ENCODE measurements at regions not wholly inside any gene's neighbourhood (a gene's known extent, or its start where the extent isn't known, plus 50 kb on each side); places are given as distances from the start of the nearest gene placed in this dataset.

GRCh38 chr1:239276051-239276450 lies 110.3 kb upstream of the CHRM3 start:
- H3K27me3 Mint-ChIP-seq (ENCODE audit: low read depth, unreplicated experiment) = no peaks in the 10 kb centered on the region
- no peaks in the 10 kb centered on the region for H4K20me1 ChIP-seq (ENCODE audit: insufficient read depth, low read length)

GRCh38 chr1:239274242-239274830 lies 112.0 kb upstream of the CHRM3 start:
- FAIRE-seq (no peak), DNase-seq (ENCODE audit: low read depth) (peak; percentile 31)
- H3K4me3 Mint-ChIP-seq (ENCODE audit: unreplicated experiment) = no peak overlapping the region
- Histone ChIP-seq H3K4me3 (ENCODE audit: insufficient read depth, low read depth, low read length) (no peak overlapping the region), H3K4me1 (ENCODE audit: insufficient read depth, low read length) (no peaks in the 10 kb centered on the region), H2AFZ (ENCODE audit: low read depth, low read length) (no peak overlapping the region), H3K9me3 (ENCODE audit: insufficient read depth, low read depth, low read length) (no peaks in the 10 kb centered on the region), H3K4me2 (ENCODE audit: low read length) (no peak overlapping the region), H3K79me2 (ENCODE audit: insufficient read depth, low read length) (no peaks in the 10 kb centered on the region), H3K9ac (ENCODE audit: low read length) (no peak overlapping the region), H4K20me1 (ENCODE audit: insufficient read depth, low read length) (no peaks in the 10 kb centered on the region), H3K27ac (ENCODE audit: low read depth, low read length) (no peak overlapping the region), H3K36me3 (ENCODE audit: insufficient read depth, low read length) (no peaks in the 10 kb centered on the region), H3K27me3 (ENCODE audit: insufficient read depth, low read length) (no peaks in the 10 kb centered on the region)
- H3K27ac Mint-ChIP-seq (ENCODE audit: unreplicated experiment) = no peak overlapping the region
- no peaks in the 10 kb centered on the region for H3K36me3 Mint-ChIP-seq (ENCODE audit: low read depth, unreplicated experiment)
- no peaks in the 10 kb centered on the region for H3K4me1 Mint-ChIP-seq (ENCODE audit: low read depth, unreplicated experiment)
- no peaks in the 10 kb centered on the region for H3K9me3 Mint-ChIP-seq (ENCODE audit: unreplicated experiment)
- no peak for TF ChIP-seq EZH2 (IDR thresholded peaks at IDR 0.05; ENCODE audit: insufficient read depth, low read length)
- H3K27me3 Mint-ChIP-seq (ENCODE audit: low read depth, unreplicated experiment) = no peaks in the 10 kb centered on the region

More at GRCh38 chr1:239276051-239276450, 110.3 kb upstream of the CHRM3 start:
- Histone ChIP-seq H3K4me1 (ENCODE audit: insufficient read depth, low read length) (no peaks in the 10 kb centered on the region), H3K9ac (ENCODE audit: low read length) (no peak overlapping the region), H3K27me3 (ENCODE audit: insufficient read depth, low read length) (no peaks in the 10 kb centered on the region), H3K9me3 (ENCODE audit: insufficient read depth, low read depth, low read length) (no peaks in the 10 kb centered on the region), H3K27ac (ENCODE audit: low read depth, low read length) (no peak overlapping the region), H3K4me3 (ENCODE audit: insufficient read depth, low read depth, low read length) (no peak overlapping the region), H2AFZ (ENCODE audit: low read depth, low read length) (no peak overlapping the region), H3K36me3 (ENCODE audit: insufficient read depth, low read length) (no peaks in the 10 kb centered on the region), H3K79me2 (ENCODE audit: insufficient read depth, low read length) (no peaks in the 10 kb centered on the region), H3K4me2 (ENCODE audit: low read length) (no peak overlapping the region)
- Mint-ChIP-seq H3K9me3 (ENCODE audit: unreplicated experiment) (no peaks in the 10 kb centered on the region), H3K27ac (ENCODE audit: unreplicated experiment) (no peak overlapping the region), H3K36me3 (ENCODE audit: low read depth, unreplicated experiment) (no peaks in the 10 kb centered on the region), H3K4me3 (ENCODE audit: unreplicated experiment) (no peak overlapping the region), H3K4me1 (ENCODE audit: low read depth, unreplicated experiment) (no peaks in the 10 kb centered on the region)
- no peak for TF ChIP-seq EZH2 (IDR thresholded peaks at IDR 0.05; ENCODE audit: insufficient read depth, low read length)
- TF ChIP-seq, protein P1, sequence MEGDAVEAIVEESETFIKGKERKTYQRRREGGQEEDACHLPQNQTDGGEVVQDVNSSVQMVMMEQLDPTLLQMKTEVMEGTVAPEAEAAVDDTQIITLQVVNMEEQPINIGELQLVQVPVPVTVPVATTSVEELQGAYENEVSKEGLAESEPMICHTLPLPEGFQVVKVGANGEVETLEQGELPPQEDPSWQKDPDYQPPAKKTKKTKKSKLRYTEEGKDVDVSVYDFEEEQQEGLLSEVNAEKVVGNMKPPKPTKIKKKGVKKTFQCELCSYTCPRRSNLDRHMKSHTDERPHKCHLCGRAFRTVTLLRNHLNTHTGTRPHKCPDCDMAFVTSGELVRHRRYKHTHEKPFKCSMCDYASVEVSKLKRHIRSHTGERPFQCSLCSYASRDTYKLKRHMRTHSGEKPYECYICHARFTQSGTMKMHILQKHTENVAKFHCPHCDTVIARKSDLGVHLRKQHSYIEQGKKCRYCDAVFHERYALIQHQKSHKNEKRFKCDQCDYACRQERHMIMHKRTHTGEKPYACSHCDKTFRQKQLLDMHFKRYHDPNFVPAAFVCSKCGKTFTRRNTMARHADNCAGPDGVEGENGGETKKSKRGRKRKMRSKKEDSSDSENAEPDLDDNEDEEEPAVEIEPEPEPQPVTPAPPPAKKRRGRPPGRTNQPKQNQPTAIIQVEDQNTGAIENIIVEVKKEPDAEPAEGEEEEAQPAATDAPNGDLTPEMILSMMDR (IDR thresholded peaks at IDR 0.05; ENCODE audit: insufficient read depth, low read depth, low read length) = no peak
- DNase-seq (ENCODE audit: low read depth) (no peak), FAIRE-seq (no peak)

DNA sequence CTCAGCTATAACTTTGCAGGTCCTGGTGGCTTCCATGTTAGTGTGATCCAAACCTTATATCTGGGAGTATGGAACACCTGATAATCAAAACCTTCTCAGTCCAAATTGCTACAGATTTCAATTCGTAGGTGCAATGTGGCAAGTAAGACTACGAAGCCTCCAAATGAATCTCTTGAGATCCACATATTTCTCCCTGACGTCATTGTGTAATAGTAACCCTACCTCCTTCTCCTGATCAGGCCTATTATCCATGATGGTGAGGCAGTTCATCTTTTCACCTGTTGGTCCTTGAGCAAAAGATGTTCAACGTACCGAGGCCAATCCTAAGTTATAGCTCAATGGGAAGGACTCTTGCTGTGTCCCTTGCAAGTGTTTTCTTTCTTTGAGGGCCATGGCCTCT lies 115.9 kb upstream of the CHRM3 start:
- H3K4me3 ChIP-seq (ENCODE audit: insufficient read depth, low read depth, low read length) = no peak overlapping the region
- no peak for TF ChIP-seq EZH2 (IDR thresholded peaks at IDR 0.05; ENCODE audit: insufficient read depth, low read length)
- TF ChIP-seq, protein P1 (IDR thresholded peaks at IDR 0.05; ENCODE audit: insufficient read depth, low read depth, low read length) = no peak
- H4K20me1 ChIP-seq (ENCODE audit: insufficient read depth, low read length) = no peaks in the 10 kb centered on the region
- H3K36me3 ChIP-seq (ENCODE audit: insufficient read depth, low read length) = no peaks in the 10 kb centered on the region
- FAIRE-seq = no peak
- H3K27me3 Mint-ChIP-seq (ENCODE audit: low read depth, unreplicated experiment) = no peaks in the 10 kb centered on the region
- no peak overlapping the region for H3K27ac Mint-ChIP-seq (ENCODE audit: unreplicated experiment)
- no peak for DNase-seq (ENCODE audit: low read depth)
- H3K4me1 ChIP-seq (ENCODE audit: insufficient read depth, low read length) = no peaks in the 10 kb centered on the region
- no peaks in the 10 kb centered on the region for H3K27me3 ChIP-seq (ENCODE audit: insufficient read depth, low read length)
- no peaks in the 10 kb centered on the region for H3K36me3 Mint-ChIP-seq (ENCODE audit: low read depth, unreplicated experiment)
- H3K9ac ChIP-seq (ENCODE audit: low read length) = no peak overlapping the region
- no peak overlapping the region for H2AFZ ChIP-seq (ENCODE audit: low read depth, low read length)
- no peaks in the 10 kb centered on the region for H3K9me3 Mint-ChIP-seq (ENCODE audit: unreplicated experiment)
- no peaks in the 10 kb centered on the region for H3K4me1 Mint-ChIP-seq (ENCODE audit: low read depth, unreplicated experiment)
- no peak overlapping the region for H3K4me2 ChIP-seq (ENCODE audit: low read length)
- no peak overlapping the region for H3K4me3 Mint-ChIP-seq (ENCODE audit: unreplicated experiment)
- no peaks in the 10 kb centered on the region for H3K79me2 ChIP-seq (ENCODE audit: insufficient read depth, low read length)
- H3K9me3 ChIP-seq (ENCODE audit: insufficient read depth, low read depth, low read length) = no peaks in the 10 kb centered on the region
- no peak overlapping the region for H3K27ac ChIP-seq (ENCODE audit: low read depth, low read length)

Data from astrocyte (in vitro differentiated cells and primary cell).